ENCODE measurements at regions not wholly inside any gene's neighbourhood (a gene's known extent, or its start where the extent isn't known, plus 50 kb on each side); places are given as distances from the start of the nearest gene placed in this dataset.
"Not testable (repeated sequence)": the region's sequence is repeated elsewhere in the genome, so short reads cannot be mapped to it uniquely, and the experiment has no call there.

GRCh38 chr7:56828078-56828860, 304.0 kb downstream of the ZNF479 start:
- not testable (repeated sequence) for H3K36me3 Mint-ChIP-seq (ENCODE audit: low read depth, unreplicated experiment); H3K9me3 Mint-ChIP-seq (ENCODE audit: unreplicated experiment); H3K27me3 Mint-ChIP-seq (ENCODE audit: unreplicated experiment); H3K4me3 Mint-ChIP-seq (ENCODE audit: unreplicated experiment); H3K4me1 Mint-ChIP-seq (ENCODE audit: unreplicated experiment); DNase-seq (ENCODE audit: low spot score)
- peak overlapping the region; percentile 75 for H3K27ac Mint-ChIP-seq (ENCODE audit: unreplicated experiment)

GRCh38 chr7:56827539-56827938, 304.7 kb downstream of the ZNF479 start:
- DNase-seq (ENCODE audit: low spot score); H3K4me3 Mint-ChIP-seq (ENCODE audit: unreplicated experiment): not testable (repeated sequence)

GRCh38 chr7:56826556-56826955, 305.7 kb downstream of the ZNF479 start:
- not testable (repeated sequence) for DNase-seq (ENCODE audit: low spot score); H3K27ac Mint-ChIP-seq (ENCODE audit: unreplicated experiment); H3K27me3 Mint-ChIP-seq (ENCODE audit: unreplicated experiment); H3K9me3 Mint-ChIP-seq (ENCODE audit: unreplicated experiment); H3K4me3 Mint-ChIP-seq (ENCODE audit: unreplicated experiment); H3K4me1 Mint-ChIP-seq (ENCODE audit: unreplicated experiment); H3K36me3 Mint-ChIP-seq (ENCODE audit: low read depth, unreplicated experiment)

More at GRCh38 chr7:56827539-56827938, 304.7 kb downstream of the ZNF479 start:
- H3K36me3 Mint-ChIP-seq (ENCODE audit: low read depth, unreplicated experiment); H3K27ac Mint-ChIP-seq (ENCODE audit: unreplicated experiment); H3K9me3 Mint-ChIP-seq (ENCODE audit: unreplicated experiment); H3K27me3 Mint-ChIP-seq (ENCODE audit: unreplicated experiment); H3K4me1 Mint-ChIP-seq (ENCODE audit: unreplicated experiment): not testable (repeated sequence)

GRCh38 chr7:56825756-56826540, 306.3 kb downstream of the ZNF479 start:
- H3K4me3 Mint-ChIP-seq (ENCODE audit: unreplicated experiment); DNase-seq (ENCODE audit: low spot score); H3K9me3 Mint-ChIP-seq (ENCODE audit: unreplicated experiment); H3K27me3 Mint-ChIP-seq (ENCODE audit: unreplicated experiment); H3K27ac Mint-ChIP-seq (ENCODE audit: unreplicated experiment); H3K4me1 Mint-ChIP-seq (ENCODE audit: unreplicated experiment); H3K36me3 Mint-ChIP-seq (ENCODE audit: low read depth, unreplicated experiment): not testable (repeated sequence)

GRCh38 chr7:56825121-56825520, 307.1 kb downstream of the ZNF479 start:
- H3K27ac Mint-ChIP-seq (ENCODE audit: unreplicated experiment); H3K27me3 Mint-ChIP-seq (ENCODE audit: unreplicated experiment); H3K4me1 Mint-ChIP-seq (ENCODE audit: unreplicated experiment); DNase-seq (ENCODE audit: low spot score); H3K4me3 Mint-ChIP-seq (ENCODE audit: unreplicated experiment); H3K36me3 Mint-ChIP-seq (ENCODE audit: low read depth, unreplicated experiment); H3K9me3 Mint-ChIP-seq (ENCODE audit: unreplicated experiment): not testable (repeated sequence)

GRCh38 chr7:56823872-56824635, 308.2 kb downstream of the ZNF479 start:
- not testable (repeated sequence) for H3K9me3 Mint-ChIP-seq (ENCODE audit: unreplicated experiment); DNase-seq (ENCODE audit: low spot score); H3K27ac Mint-ChIP-seq (ENCODE audit: unreplicated experiment); H3K4me3 Mint-ChIP-seq (ENCODE audit: unreplicated experiment); H3K27me3 Mint-ChIP-seq (ENCODE audit: unreplicated experiment); H3K4me1 Mint-ChIP-seq (ENCODE audit: unreplicated experiment); H3K36me3 Mint-ChIP-seq (ENCODE audit: low read depth, unreplicated experiment)

GRCh38 chr7:56823231-56823630, 309.0 kb downstream of the ZNF479 start:
- not testable (repeated sequence) for H3K27ac Mint-ChIP-seq (ENCODE audit: unreplicated experiment); H3K4me1 Mint-ChIP-seq (ENCODE audit: unreplicated experiment); H3K9me3 Mint-ChIP-seq (ENCODE audit: unreplicated experiment); H3K4me3 Mint-ChIP-seq (ENCODE audit: unreplicated experiment); H3K36me3 Mint-ChIP-seq (ENCODE audit: low read depth, unreplicated experiment); H3K27me3 Mint-ChIP-seq (ENCODE audit: unreplicated experiment); DNase-seq (ENCODE audit: low spot score)

- H3K4me3 Mint-ChIP-seq (ENCODE audit: unreplicated experiment); H3K27me3 Mint-ChIP-seq (ENCODE audit: unreplicated experiment); H3K36me3 Mint-ChIP-seq (ENCODE audit: low read depth, unreplicated experiment); DNase-seq (ENCODE audit: low spot score); H3K27ac Mint-ChIP-seq (ENCODE audit: unreplicated experiment); H3K4me1 Mint-ChIP-seq (ENCODE audit: unreplicated experiment); H3K9me3 Mint-ChIP-seq (ENCODE audit: unreplicated experiment): not testable (repeated sequence)
Measured at GRCh38 chr7:56822153-56822552, 310.1 kb downstream of the ZNF479 start.

- DNase-seq (ENCODE audit: low spot score); H3K9me3 Mint-ChIP-seq (ENCODE audit: unreplicated experiment); H3K27me3 Mint-ChIP-seq (ENCODE audit: unreplicated experiment); H3K4me1 Mint-ChIP-seq (ENCODE audit: unreplicated experiment); H3K27ac Mint-ChIP-seq (ENCODE audit: unreplicated experiment); H3K4me3 Mint-ChIP-seq (ENCODE audit: unreplicated experiment); H3K36me3 Mint-ChIP-seq (ENCODE audit: low read depth, unreplicated experiment): not testable (repeated sequence)
Measured at GRCh38 chr7:56821561-56821960, 310.7 kb downstream of the ZNF479 start.

GRCh38 chr7:56818261-56818660, 314.0 kb downstream of the ZNF479 start:
- not testable (repeated sequence) for H3K9me3 Mint-ChIP-seq (ENCODE audit: unreplicated experiment); H3K4me3 Mint-ChIP-seq (ENCODE audit: unreplicated experiment); H3K27ac Mint-ChIP-seq (ENCODE audit: unreplicated experiment)

GRCh38 chr7:56814911-56815310, 317.3 kb downstream of the ZNF479 start:
- not testable (repeated sequence) for H3K9me3 Mint-ChIP-seq (ENCODE audit: unreplicated experiment); H3K27me3 Mint-ChIP-seq (ENCODE audit: unreplicated experiment); DNase-seq (ENCODE audit: low spot score); H3K36me3 Mint-ChIP-seq (ENCODE audit: low read depth, unreplicated experiment); H3K4me1 Mint-ChIP-seq (ENCODE audit: unreplicated experiment); H3K27ac Mint-ChIP-seq (ENCODE audit: unreplicated experiment); H3K4me3 Mint-ChIP-seq (ENCODE audit: unreplicated experiment)

More at GRCh38 chr7:56818261-56818660, 314.0 kb downstream of the ZNF479 start:
- not testable (repeated sequence) for H3K36me3 Mint-ChIP-seq (ENCODE audit: low read depth, unreplicated experiment); H3K27me3 Mint-ChIP-seq (ENCODE audit: unreplicated experiment); DNase-seq (ENCODE audit: low spot score); H3K4me1 Mint-ChIP-seq (ENCODE audit: unreplicated experiment)

Measured in endothelial cell (in vitro differentiated cells).